Prostate gland (tissue), 2 donors: ENCODE measurements at regions not wholly inside any gene's neighbourhood (a gene's known extent, or its start where the extent isn't known, plus 50 kb on each side); places are given as distances from the start of the nearest gene placed in this dataset.

Experiments used
- CTCF ChIP-seq, 4 experiments: fragments of 200-600 bp in 2 of 4; fragments of 450-650 bp in 2 of 4; sonication (generic) in 2 of 4; IDR thresholded peaks; 1 replicate in 3 of 4; 2 replicates in 1 of 4; pipeline ENCODE4 v1.5.1; 2016 to 2019; ENCODE audit warnings: antibody characterized with exemption in 4 of 4, mild to moderate bottlenecking in 2 of 4, moderate library complexity in 2 of 4
- POLR2A ChIP-seq: fragments of 450-650 bp; IDR thresholded peaks from one replicate; pipeline ENCODE4 v1.6.1; 2016; ENCODE audit warnings: antibody characterized with exemption, mild to moderate bottlenecking
- POLR2AphosphoS5 ChIP-seq: sonication (generic); formaldehyde crosslinking; IDR thresholded peaks from one replicate; pipeline ENCODE4 v1.6.1; 2017; ENCODE audit warnings: antibody characterized with exemption

GRCh38 chr18:40875101-40875615 lies 1079.9 kb upstream of the PIK3C3 start:
- TF ChIP-seq CTCF (IDR thresholded peaks at IDR 0.05): no peak
- no peak for TF ChIP-seq POLR2A
- TF ChIP-seq POLR2AphosphoS5: no peak
